Duodenal mucosa (tissue), 2 donors: ENCODE measurements at regions not wholly inside any gene's neighbourhood (a gene's known extent, or its start where the extent isn't known, plus 50 kb on each side); places are given as distances from the start of the nearest gene placed in this dataset.

ENCODE experiments used
- H3K27ac ChIP-seq: one replicate; pipeline ENCODE4 v1.7.0; 2013; ENCODE audit warnings: low read depth, low read length
- H3K27me3 ChIP-seq, 2 donors: one replicate each; pipeline ENCODE4 v1.7.0; 2013; ENCODE audit warnings: low read length in 2 of 2, control low read depth in 1 of 2; ENCODE audit not compliant: insufficient read depth in 2 of 2, control insufficient read depth in 1 of 2
- H3K36me3 ChIP-seq, 2 donors: one replicate each; pipeline ENCODE4 v1.7.0; 2013; ENCODE audit warnings: low read length in 2 of 2, control low read depth in 1 of 2; ENCODE audit not compliant: insufficient read depth in 2 of 2, control insufficient read depth in 1 of 2
- H3K4me1 ChIP-seq, 2 donors: one replicate each; pipeline ENCODE4 v1.7.0; 2013; ENCODE audit warnings: low read length in 2 of 2, control low read depth in 1 of 2; ENCODE audit not compliant: insufficient read depth in 2 of 2, control insufficient read depth in 1 of 2
- H3K4me3 ChIP-seq, 2 donors: one replicate each; pipeline ENCODE4 v1.7.0; 2013; ENCODE audit warnings: low read length in 2 of 2, low read depth in 1 of 2
- H3K9ac ChIP-seq, 2 donors: one replicate each; pipeline ENCODE4 v1.7.0; 2013; ENCODE audit warnings: low read length in 2 of 2, low read depth in 1 of 2
- H3K9me3 ChIP-seq, 2 donors: one replicate each; pipeline ENCODE4 v1.7.0; 2013; ENCODE audit warnings: low read length in 2 of 2, control low read depth in 1 of 2; ENCODE audit not compliant: control insufficient read depth in 1 of 2

DNA sequence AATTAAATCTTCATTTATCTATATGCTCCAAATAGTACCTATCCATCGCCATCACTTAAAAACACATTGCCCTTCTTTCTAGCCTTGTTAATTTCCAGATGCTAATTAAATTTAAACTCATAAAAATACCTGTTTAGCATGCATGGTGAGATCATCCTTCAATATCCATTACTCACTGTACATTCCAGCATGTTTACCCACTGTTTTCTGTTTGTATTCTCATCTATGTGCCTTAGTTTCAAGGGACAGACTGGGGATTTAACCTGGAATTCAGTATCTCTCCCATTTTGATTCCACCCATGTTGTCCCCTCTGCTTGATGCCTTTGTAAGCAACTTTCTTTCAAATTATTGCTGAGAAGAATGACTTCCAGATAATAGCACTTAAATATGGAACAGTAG is 208.0 kb downstream of the SPTSSA start:
- H3K9ac ChIP-seq: no peak overlapping the region
- no peaks in the 10 kb centered on the region for H3K9me3 ChIP-seq
- no peak overlapping the region for H3K27ac ChIP-seq
- no peaks in the 10 kb centered on the region for H3K36me3 ChIP-seq
- no peaks in the 10 kb centered on the region for H3K27me3 ChIP-seq
- no peak overlapping the region for H3K4me3 ChIP-seq
- no peaks in the 10 kb centered on the region for H3K4me1 ChIP-seq

DNA sequence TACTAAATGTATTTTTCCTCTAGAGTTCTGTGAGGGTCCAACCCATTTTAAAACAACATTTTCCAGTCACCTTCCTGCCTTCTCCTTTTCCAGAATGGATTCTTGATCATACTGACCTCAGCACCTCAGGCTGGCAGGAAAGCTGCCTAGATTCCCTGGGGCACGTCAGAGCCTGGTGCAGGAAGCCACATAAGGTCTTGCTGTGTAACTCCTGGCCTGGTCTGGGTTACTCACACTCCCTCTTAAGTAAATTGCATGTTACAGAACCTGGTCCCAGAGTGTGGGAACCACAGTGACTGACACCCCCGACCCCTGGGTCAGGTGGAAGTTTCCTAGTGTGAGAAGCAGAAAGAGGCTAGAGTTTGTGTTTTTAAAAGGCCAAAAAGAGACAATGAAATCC is 209.8 kb downstream of the SPTSSA start:
- H3K36me3 ChIP-seq: no peaks in the 10 kb centered on the region
- H3K4me1 ChIP-seq: no peaks in the 10 kb centered on the region
- H3K9me3 ChIP-seq: no peaks in the 10 kb centered on the region
- no peak overlapping the region for H3K27ac ChIP-seq
- H3K4me3 ChIP-seq: no peak overlapping the region
- H3K27me3 ChIP-seq: no peaks in the 10 kb centered on the region
- H3K9ac ChIP-seq: no peak overlapping the region

DNA sequence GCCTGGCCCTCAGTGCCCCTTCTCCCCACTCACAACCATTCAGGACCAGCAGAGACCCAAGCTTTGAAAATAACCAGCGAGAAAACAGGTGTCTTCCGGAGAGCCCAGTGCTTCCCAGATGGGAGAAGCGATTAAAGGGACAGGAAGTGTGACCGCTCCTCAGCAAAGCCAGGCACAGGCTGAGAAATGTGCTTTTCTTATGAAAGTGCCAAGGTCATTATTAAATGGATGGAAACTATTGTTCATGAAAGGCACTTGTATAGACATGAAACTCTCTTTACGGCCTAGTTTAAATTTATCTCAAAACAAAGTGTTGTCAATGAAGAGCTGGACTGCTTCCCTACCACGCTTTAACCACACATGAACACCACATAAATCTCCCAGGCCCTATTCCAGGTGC is 210.4 kb downstream of the SPTSSA start:
- H3K9ac ChIP-seq: no peak overlapping the region
- no peaks in the 10 kb centered on the region for H3K27me3 ChIP-seq
- H3K9me3 ChIP-seq: no peaks in the 10 kb centered on the region
- H3K36me3 ChIP-seq: no peaks in the 10 kb centered on the region
- H3K27ac ChIP-seq: no peak overlapping the region
- no peaks in the 10 kb centered on the region for H3K4me1 ChIP-seq
- no peak overlapping the region for H3K4me3 ChIP-seq

DNA sequence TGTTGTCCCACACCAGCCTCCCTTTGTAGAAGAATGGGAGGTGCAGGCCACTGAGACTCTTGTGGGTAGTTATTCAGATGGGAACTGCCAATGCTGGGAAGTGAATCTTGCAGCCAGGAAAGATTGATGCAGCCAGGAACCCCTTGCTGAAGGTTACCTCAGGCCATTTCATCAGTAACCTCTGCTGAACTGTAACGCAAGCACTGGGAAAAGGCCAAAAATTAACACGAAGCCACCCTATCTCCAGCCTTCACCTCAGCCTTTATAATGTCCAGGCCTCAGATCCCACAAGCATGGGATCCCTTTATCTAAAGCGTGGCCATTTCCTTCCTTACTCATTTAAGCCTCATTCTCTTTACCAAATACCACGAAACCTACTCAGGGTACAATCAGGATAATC is 211.1 kb downstream of the SPTSSA start:
- Histone ChIP-seq H3K27me3 (no peaks in the 10 kb centered on the region), H3K9me3 (no peaks in the 10 kb centered on the region), H3K36me3 (no peaks in the 10 kb centered on the region), H3K9ac (no peak overlapping the region), H3K4me3 (no peak overlapping the region), H3K27ac (no peak overlapping the region), H3K4me1 (no peaks in the 10 kb centered on the region)

DNA sequence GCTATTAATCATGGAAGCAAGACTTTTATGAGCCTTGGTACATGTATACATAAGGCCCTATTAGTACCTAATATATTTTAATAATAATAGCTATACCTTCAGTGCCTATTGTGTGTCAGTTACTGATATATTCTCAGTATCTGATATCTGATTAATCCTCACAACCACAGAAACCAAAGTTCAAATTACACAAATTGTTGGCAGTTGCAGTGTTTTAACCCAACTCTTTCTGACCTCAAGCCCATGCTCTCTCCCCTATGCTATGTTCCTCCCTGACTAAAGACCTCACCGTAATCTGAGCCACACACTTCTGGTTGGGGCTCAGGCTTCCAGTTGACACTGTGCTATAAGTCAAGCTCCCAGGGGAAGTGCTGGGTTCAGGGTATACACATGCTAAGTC is 214.4 kb downstream of the SPTSSA start:
- Histone ChIP-seq H3K4me1 (no peaks in the 10 kb centered on the region), H3K36me3 (no peaks in the 10 kb centered on the region), H3K27ac (no peak overlapping the region), H3K9ac (no peak overlapping the region), H3K4me3 (no peak overlapping the region), H3K9me3 (no peaks in the 10 kb centered on the region), H3K27me3 (no peaks in the 10 kb centered on the region)

DNA sequence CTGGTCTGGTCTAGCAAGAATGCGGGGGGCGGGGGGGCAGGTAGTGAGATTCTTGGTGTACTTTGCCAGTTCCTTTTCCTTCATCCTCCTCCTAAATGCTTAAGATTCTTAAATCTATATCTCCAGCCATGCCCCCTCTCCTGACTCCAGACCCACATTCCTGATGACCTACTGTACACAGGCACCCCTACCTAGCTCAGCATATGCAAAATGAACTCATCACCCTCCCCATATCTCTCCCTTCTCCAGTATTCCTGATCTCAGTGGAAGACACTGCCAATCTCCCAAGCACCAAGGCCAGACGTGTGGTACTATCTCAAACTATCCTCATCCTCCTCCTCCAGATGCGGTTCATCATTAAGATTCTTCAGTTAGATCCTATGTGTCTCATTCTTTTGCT is 215.8 kb downstream of the SPTSSA start:
- Histone ChIP-seq H3K9ac (no peak overlapping the region), H3K36me3 (no peaks in the 10 kb centered on the region), H3K27ac (no peak overlapping the region), H3K9me3 (no peaks in the 10 kb centered on the region), H3K27me3 (no peaks in the 10 kb centered on the region), H3K4me3 (no peak overlapping the region), H3K4me1 (no peaks in the 10 kb centered on the region)

DNA sequence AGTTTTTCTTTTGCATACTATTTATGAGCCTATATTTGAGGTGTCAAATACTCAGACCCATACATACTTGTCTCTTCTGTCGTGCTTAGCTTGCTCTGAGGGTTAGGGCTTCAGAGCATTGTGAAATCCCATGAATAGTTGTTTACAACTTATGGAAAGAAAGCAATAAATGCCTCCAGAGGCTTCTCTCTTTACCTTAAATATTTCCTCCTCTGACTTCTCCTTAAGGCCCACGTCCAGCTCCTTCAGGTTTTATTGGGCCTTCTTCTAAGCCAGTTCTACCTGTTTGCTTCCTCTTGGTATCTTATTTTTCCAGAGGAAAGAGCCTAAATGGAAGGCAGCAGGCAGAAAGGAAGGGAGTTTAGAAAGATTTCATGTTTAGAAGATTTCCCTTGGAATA is 218.6 kb downstream of the SPTSSA start:
- Histone ChIP-seq H3K9ac (no peak overlapping the region), H3K9me3 (no peaks in the 10 kb centered on the region), H3K36me3 (no peaks in the 10 kb centered on the region), H3K27me3 (no peaks in the 10 kb centered on the region), H3K27ac (no peak overlapping the region), H3K4me3 (no peak overlapping the region), H3K4me1 (no peaks in the 10 kb centered on the region)

DNA sequence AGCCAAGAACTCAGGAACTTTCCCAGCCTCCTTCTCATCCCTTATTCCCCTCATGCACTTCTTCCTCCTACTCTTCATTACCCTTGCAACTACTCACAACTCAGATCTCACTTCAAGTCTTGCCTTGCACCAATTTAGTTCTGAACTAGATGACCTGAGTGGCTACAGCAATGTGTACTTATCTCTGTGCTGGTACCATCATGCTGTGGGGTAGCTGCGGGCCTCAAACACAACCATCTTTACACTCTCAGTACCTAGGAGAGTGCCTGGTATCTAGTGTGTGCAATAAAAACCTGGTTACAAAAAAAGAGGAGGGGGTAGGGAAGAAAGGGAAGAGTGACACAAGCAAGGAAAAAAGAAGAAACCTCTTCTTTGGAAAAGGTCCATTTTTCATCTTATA is 219.0 kb downstream of the SPTSSA start:
- Histone ChIP-seq H3K27ac (no peak overlapping the region), H3K4me1 (no peaks in the 10 kb centered on the region), H3K4me3 (no peak overlapping the region)

DNA sequence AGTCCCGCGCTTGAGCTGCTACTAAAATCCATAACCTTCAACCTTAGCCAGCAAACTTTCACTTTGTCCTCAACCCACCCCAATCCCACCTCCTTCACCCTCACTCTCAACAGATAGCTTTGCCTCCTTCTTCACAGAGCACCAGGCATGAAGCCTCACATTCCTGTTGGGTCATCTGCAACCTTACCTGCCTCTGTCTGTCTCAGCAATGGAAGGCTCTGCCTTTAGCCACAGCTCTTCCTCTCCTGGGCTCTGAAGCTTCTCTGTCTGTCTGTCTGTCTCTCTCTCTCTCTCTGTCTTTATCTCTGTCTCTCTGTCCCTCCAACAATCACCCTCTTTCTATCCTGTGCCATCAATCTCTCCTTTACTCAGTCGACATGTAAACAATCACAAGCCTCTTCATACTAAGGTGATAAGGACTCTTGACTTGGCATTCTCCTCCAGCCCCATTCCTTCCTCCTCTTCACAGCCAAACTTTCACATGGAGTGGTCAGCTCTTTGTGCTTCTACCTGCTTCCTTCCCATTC is 220.8 kb downstream of the SPTSSA start:
- no peaks in the 10 kb centered on the region for H3K27me3 ChIP-seq
- H3K9me3 ChIP-seq: no peaks in the 10 kb centered on the region
- H3K9ac ChIP-seq: no peak overlapping the region
- H3K4me3 ChIP-seq: no peak overlapping the region
- H3K36me3 ChIP-seq: no peaks in the 10 kb centered on the region
- H3K4me1 ChIP-seq: no peaks in the 10 kb centered on the region
- H3K27ac ChIP-seq: no peak overlapping the region

More for the DNA sequence above, 219.0 kb downstream of the SPTSSA start:
- H3K9ac ChIP-seq: no peak overlapping the region
- no peaks in the 10 kb centered on the region for H3K36me3 ChIP-seq
- H3K9me3 ChIP-seq: no peaks in the 10 kb centered on the region
- no peaks in the 10 kb centered on the region for H3K27me3 ChIP-seq

DNA sequence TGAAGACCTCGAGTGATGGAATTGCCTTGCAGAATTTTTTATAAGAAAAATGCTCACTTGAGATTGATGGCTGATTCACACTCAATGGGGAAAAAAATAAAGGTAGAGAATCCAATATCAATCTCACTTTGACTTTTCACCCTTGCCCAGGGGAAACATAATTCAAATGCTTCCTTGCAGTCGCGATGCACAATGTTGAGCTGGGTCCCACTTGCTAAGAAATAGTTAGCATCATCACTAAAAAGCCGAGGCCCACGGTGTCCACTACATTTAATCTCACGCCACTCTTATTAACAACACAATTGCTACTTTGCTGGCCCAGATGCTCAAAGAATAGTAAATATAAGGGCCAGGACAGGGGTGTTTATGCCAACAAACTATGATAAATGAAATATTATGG is 223.4 kb downstream of the SPTSSA start:
- Histone ChIP-seq H3K36me3 (no peaks in the 10 kb centered on the region), H3K27me3 (no peaks in the 10 kb centered on the region), H3K27ac (no peak overlapping the region), H3K4me3 (no peak overlapping the region), H3K4me1 (no peaks in the 10 kb centered on the region), H3K9me3 (no peaks in the 10 kb centered on the region), H3K9ac (no peak overlapping the region)

DNA sequence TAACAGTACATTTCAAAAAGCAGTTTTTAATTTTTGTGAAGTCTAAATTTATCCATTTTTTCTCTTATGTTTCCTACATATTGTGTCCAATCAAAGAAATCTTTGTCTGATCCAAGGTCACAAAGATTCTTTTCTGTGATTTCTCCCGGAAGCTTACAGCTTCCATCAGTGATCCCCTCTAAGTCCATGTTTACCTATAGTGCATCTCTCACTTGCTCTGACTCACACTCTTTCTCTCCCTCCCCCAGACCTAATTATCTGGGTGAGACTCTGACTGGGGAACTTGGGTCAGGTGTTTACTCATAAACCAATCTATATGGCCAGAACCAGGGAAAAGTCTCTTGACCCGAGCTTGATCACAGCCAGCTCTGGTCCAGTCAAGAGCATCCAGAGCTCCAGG is 224.4 kb downstream of the SPTSSA start:
- no peaks in the 10 kb centered on the region for H3K36me3 ChIP-seq
- H3K9ac ChIP-seq: no peak overlapping the region
- H3K4me3 ChIP-seq: no peak overlapping the region
- H3K9me3 ChIP-seq: no peaks in the 10 kb centered on the region
- H3K4me1 ChIP-seq: no peaks in the 10 kb centered on the region
- no peak overlapping the region for H3K27ac ChIP-seq
- no peaks in the 10 kb centered on the region for H3K27me3 ChIP-seq
